ENCODE measurements at regions not wholly inside any gene's neighbourhood (a gene's known extent, or its start where the extent isn't known, plus 50 kb on each side); places are given as distances from the start of the nearest gene placed in this dataset.

DNA sequence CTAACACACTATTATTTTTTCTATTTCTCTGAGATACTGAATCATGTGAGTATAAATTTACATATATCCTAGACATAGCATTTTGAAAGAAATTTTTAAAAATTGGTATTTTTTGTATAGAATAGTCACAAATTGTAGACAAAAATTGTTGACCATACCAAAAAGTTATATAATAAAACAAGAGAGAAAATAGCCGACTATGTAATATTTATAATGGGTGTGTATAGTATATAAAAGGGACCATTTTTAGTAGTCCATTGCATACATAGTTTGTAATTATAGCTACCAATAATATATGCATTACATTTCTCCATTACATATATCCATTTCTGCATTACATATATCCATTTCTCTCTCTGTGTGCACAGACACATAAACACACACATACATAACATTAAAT lies 590.2 kb downstream of the TMTC2 start:
- Histone ChIP-seq H3K36me3 (ENCODE audit: control insufficient read depth in 2 of 2, insufficient read depth in 1 of 2, low read length in 2 of 2) (no peaks in the 10 kb centered on the region), H3K4me3 (ENCODE audit: low read depth, low read length) (no peak overlapping the region), H3K4me1 (ENCODE audit: control insufficient read depth, insufficient read depth, low read length) (no peaks in the 10 kb centered on the region), H3K9me3 (ENCODE audit: control insufficient read depth, insufficient read depth, low read depth, low read length) (no peaks in the 10 kb centered on the region), H3K27ac (ENCODE audit: extremely low read depth, low read depth, low read length) (no peak overlapping the region)
- TF ChIP-seq ZNF776 (tag by site-specific recombination; IDR thresholded peaks at IDR 0.05; ENCODE audit: borderline replicate concordance) (no peak), MYNN (tag by site-specific recombination; IDR thresholded peaks at IDR 0.05; ENCODE audit: borderline replicate concordance) (no peak), SCRT1 (tag by site-specific recombination; IDR thresholded peaks at IDR 0.05; ENCODE audit: borderline replicate concordance) (no peak)
- TF ChIP-seq, protein P1, sequence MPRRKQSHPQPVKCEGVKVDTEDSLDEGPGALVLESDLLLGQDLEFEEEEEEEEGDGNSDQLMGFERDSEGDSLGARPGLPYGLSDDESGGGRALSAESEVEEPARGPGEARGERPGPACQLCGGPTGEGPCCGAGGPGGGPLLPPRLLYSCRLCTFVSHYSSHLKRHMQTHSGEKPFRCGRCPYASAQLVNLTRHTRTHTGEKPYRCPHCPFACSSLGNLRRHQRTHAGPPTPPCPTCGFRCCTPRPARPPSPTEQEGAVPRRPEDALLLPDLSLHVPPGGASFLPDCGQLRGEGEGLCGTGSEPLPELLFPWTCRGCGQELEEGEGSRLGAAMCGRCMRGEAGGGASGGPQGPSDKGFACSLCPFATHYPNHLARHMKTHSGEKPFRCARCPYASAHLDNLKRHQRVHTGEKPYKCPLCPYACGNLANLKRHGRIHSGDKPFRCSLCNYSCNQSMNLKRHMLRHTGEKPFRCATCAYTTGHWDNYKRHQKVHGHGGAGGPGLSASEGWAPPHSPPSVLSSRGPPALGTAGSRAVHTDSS (tag by site-specific recombination; IDR thresholded peaks at IDR 0.05), result no peak
- TF ChIP-seq, protein P2, sequence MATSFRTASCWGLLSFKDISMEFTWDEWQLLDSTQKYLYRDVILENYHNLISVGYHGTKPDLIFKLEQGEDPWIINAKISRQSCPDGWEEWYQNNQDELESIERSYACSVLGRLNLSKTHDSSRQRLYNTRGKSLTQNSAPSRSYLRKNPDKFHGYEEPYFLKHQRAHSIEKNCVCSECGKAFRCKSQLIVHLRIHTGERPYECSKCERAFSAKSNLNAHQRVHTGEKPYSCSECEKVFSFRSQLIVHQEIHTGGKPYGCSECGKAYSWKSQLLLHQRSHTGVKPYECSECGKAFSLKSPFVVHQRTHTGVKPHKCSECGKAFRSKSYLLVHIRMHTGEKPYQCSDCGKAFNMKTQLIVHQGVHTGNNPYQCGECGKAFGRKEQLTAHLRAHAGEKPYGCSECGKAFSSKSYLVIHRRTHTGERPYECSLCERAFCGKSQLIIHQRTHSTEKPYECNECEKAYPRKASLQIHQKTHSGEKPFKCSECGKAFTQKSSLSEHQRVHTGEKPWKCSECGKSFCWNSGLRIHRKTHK (tag by site-specific recombination; IDR thresholded peaks at IDR 0.05), result no peak
- ChIA-PET POLR2A (no interaction called here), CTCF (no interaction called here)

DNA sequence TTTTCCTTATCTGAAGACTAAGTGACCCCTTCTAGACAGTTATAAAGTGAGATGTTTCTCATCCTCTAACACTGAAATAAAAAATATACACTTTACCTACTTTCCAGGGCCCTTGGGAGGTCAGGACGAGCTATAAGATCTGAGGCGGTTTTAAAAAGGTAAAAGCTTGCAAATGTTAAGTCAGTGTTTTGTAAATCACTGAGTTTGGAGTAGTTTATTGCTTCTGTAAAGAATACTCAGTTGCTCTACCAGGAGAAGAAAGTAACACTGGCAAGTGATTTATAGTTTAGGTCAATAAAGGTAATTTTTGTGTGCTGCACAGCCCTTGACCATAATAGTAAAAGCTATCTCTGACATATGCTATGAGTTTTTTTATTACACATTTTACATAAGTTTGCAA lies 584.5 kb downstream of the TMTC2 start:
- H3K9me3 ChIP-seq (ENCODE audit: control insufficient read depth, insufficient read depth, low read depth, low read length), result no peaks in the 10 kb centered on the region
- CTCF ChIA-PET, result interaction anchor here (0.5 kb wide), 1 partner anchor 22 kb away, joined by 3 read pairs; no protein-coding TSS in a partner anchor
- POLR2A ChIA-PET, result no interaction called here

DNA sequence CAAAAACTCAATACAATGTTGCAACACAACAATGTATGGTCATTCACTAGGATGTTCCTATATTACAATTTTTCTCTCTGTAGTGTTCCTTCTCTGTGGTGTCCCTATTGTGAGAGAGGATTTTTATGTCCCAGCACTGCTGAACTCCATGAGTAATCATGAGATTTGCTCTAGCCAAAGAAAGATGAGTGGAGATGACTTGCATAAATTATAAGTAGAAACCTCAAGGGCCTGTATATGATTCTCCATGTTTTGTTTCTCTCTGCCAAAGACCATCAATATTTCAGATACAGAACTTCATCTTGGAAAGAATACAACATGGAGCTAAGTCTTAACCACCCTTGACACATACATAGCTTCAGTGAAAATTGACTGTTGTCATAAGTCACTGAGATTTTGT lies 579.1 kb downstream of the TMTC2 start:
- H3K4me3 ChIP-seq (ENCODE audit: low read depth, low read length), result no peak overlapping the region
- CTCF ChIA-PET, result no interaction called here
- TF ChIP-seq GLIS2 (tag by site-specific recombination; IDR thresholded peaks at IDR 0.05), result no peak
- TF ChIP-seq ZNF211 (tag by site-specific recombination; IDR thresholded peaks at IDR 0.05; ENCODE audit: low read depth), result no peak
- TF ChIP-seq ZNF785 (tag by site-specific recombination; IDR thresholded peaks at IDR 0.05), result no peak
- TF ChIP-seq, protein P3, sequence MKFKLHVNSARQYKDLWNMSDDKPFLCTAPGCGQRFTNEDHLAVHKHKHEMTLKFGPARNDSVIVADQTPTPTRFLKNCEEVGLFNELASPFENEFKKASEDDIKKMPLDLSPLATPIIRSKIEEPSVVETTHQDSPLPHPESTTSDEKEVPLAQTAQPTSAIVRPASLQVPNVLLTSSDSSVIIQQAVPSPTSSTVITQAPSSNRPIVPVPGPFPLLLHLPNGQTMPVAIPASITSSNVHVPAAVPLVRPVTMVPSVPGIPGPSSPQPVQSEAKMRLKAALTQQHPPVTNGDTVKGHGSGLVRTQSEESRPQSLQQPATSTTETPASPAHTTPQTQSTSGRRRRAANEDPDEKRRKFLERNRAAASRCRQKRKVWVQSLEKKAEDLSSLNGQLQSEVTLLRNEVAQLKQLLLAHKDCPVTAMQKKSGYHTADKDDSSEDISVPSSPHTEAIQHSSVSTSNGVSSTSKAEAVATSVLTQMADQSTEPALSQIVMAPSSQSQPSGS (tag by site-specific recombination; IDR thresholded peaks at IDR 0.05; ENCODE audit: low read depth), result no peak
- TF ChIP-seq, protein P4, sequence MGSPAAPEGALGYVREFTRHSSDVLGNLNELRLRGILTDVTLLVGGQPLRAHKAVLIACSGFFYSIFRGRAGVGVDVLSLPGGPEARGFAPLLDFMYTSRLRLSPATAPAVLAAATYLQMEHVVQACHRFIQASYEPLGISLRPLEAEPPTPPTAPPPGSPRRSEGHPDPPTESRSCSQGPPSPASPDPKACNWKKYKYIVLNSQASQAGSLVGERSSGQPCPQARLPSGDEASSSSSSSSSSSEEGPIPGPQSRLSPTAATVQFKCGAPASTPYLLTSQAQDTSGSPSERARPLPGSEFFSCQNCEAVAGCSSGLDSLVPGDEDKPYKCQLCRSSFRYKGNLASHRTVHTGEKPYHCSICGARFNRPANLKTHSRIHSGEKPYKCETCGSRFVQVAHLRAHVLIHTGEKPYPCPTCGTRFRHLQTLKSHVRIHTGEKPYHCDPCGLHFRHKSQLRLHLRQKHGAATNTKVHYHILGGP (tag by site-specific recombination; IDR thresholded peaks at IDR 0.05), result no peak
- TF ChIP-seq ZNF157 (tag by site-specific recombination; IDR thresholded peaks at IDR 0.05), result no peak
- no peak for TF ChIP-seq ZNF473 (tag by site-specific recombination; IDR thresholded peaks at IDR 0.05)
- TF ChIP-seq HOXD13 (CRISPR knock-in tag; IDR thresholded peaks at IDR 0.05; ENCODE audit: borderline replicate concordance), result no peak
- TF ChIP-seq ZNF202 (tag by site-specific recombination; IDR thresholded peaks at IDR 0.05; ENCODE audit: borderline replicate concordance), result no peak

More for the DNA sequence above, 584.5 kb downstream of the TMTC2 start:
- TF ChIP-seq, protein P5, sequence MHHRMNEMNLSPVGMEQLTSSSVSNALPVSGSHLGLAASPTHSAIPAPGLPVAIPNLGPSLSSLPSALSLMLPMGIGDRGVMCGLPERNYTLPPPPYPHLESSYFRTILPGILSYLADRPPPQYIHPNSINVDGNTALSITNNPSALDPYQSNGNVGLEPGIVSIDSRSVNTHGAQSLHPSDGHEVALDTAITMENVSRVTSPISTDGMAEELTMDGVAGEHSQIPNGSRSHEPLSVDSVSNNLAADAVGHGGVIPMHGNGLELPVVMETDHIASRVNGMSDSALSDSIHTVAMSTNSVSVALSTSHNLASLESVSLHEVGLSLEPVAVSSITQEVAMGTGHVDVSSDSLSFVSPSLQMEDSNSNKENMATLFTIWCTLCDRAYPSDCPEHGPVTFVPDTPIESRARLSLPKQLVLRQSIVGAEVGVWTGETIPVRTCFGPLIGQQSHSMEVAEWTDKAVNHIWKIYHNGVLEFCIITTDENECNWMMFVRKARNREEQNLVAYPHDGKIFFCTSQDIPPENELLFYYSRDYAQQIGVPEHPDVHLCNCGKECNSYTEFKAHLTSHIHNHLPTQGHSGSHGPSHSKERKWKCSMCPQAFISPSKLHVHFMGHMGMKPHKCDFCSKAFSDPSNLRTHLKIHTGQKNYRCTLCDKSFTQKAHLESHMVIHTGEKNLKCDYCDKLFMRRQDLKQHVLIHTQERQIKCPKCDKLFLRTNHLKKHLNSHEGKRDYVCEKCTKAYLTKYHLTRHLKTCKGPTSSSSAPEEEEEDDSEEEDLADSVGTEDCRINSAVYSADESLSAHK (tag by site-specific recombination; IDR thresholded peaks at IDR 0.05), result no peak
- TF ChIP-seq ZNF223 (tag by site-specific recombination; IDR thresholded peaks at IDR 0.05) (no peak), YY1 (tag by site-specific recombination; IDR thresholded peaks at IDR 0.05) (no peak), ZNF423 (tag by site-specific recombination; IDR thresholded peaks at IDR 0.05) (no peak), ZNF830 (tag by site-specific recombination; IDR thresholded peaks at IDR 0.05; ENCODE audit: low read depth) (no peak)
- TF ChIP-seq, protein P6, sequence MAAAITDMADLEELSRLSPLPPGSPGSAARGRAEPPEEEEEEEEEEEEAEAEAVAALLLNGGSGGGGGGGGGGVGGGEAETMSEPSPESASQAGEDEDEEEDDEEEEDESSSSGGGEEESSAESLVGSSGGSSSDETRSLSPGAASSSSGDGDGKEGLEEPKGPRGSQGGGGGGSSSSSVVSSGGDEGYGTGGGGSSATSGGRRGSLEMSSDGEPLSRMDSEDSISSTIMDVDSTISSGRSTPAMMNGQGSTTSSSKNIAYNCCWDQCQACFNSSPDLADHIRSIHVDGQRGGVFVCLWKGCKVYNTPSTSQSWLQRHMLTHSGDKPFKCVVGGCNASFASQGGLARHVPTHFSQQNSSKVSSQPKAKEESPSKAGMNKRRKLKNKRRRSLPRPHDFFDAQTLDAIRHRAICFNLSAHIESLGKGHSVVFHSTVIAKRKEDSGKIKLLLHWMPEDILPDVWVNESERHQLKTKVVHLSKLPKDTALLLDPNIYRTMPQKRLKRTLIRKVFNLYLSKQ (tag by site-specific recombination; IDR thresholded peaks at IDR 0.05; ENCODE audit: borderline replicate concordance), result no peak
- TF ChIP-seq, protein P7, sequence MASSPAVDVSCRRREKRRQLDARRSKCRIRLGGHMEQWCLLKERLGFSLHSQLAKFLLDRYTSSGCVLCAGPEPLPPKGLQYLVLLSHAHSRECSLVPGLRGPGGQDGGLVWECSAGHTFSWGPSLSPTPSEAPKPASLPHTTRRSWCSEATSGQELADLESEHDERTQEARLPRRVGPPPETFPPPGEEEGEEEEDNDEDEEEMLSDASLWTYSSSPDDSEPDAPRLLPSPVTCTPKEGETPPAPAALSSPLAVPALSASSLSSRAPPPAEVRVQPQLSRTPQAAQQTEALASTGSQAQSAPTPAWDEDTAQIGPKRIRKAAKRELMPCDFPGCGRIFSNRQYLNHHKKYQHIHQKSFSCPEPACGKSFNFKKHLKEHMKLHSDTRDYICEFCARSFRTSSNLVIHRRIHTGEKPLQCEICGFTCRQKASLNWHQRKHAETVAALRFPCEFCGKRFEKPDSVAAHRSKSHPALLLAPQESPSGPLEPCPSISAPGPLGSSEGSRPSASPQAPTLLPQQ (tag by site-specific recombination; IDR thresholded peaks at IDR 0.05), result no peak
- Histone ChIP-seq H3K4me1 (ENCODE audit: control insufficient read depth, insufficient read depth, low read length) (no peaks in the 10 kb centered on the region), H3K27ac (ENCODE audit: extremely low read depth, low read depth, low read length) (no peak overlapping the region), H3K36me3 (ENCODE audit: control insufficient read depth in 2 of 2, insufficient read depth in 1 of 2, low read length in 2 of 2) (no peaks in the 10 kb centered on the region), H3K4me3 (ENCODE audit: low read depth, low read length) (no peak overlapping the region)

More for the DNA sequence above, 579.1 kb downstream of the TMTC2 start:
- H3K27ac ChIP-seq (ENCODE audit: extremely low read depth, low read depth, low read length), result no peak overlapping the region
- H3K36me3 ChIP-seq (ENCODE audit: control insufficient read depth in 2 of 2, insufficient read depth in 1 of 2, low read length in 2 of 2), result no peaks in the 10 kb centered on the region
- H3K9me3 ChIP-seq (ENCODE audit: control insufficient read depth, insufficient read depth, low read depth, low read length), result no peaks in the 10 kb centered on the region
- POLR2A ChIA-PET, result no interaction called here
- no peaks in the 10 kb centered on the region for H3K4me1 ChIP-seq (ENCODE audit: control insufficient read depth, insufficient read depth, low read length)
